ENCODE measurements at regions not wholly inside any gene's neighbourhood (a gene's known extent, or its start where the extent isn't known, plus 50 kb on each side); places are given as distances from the start of the nearest gene placed in this dataset.

DNA sequence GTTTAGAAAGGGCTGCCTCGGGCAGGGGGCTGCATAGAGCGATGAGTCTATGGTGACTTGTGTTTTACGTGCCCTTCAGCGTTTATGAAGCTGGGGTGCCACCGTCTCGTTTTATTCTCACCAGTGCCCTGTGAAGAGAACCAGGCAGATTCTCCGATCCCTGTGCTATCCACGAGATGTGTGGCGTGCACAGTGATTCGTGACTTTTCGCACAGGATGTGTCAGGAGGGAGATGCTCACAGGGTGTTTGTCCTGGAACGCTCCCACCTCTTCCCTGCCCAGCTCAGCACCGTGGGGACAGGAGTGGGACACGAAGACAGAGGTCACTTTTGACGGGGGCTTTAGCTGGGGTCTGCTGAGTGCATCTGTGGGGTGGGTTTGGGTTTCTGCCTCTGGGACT, 54.9 kb upstream of the AJAP1 start:
- CTCF ChIA-PET = no interaction called here
- H4K20me1 ChIP-seq (replicated peaks; ENCODE audit: control insufficient read depth, extremely low read depth, insufficient read depth, low read length) = no peaks in the 10 kb centered on the region
- DNase-seq (ENCODE audit: low read depth, low spot score) (no peak), FAIRE-seq (no peak)
- no peak overlapping the region for H3K4me2 ChIP-seq (ENCODE audit: insufficient read depth, low read length)
- POLR2A ChIA-PET = no interaction called here
- dilution Hi-C loops (cut with MboI; ENCODE audit: extremely low pct_ligation_motif_present, low sequenced_read_pairs) = no loop called here
- no peak overlapping the region for H3K9ac ChIP-seq (replicated peaks; ENCODE audit: extremely low read depth, insufficient read depth, low read length)
- no peaks in the 10 kb centered on the region for H3K4me1 ChIP-seq (ENCODE audit: control insufficient read depth, extremely low read depth, insufficient read depth, low read length)
- H3K4me3 ChIP-seq (replicated peaks in 1 of 3; ENCODE audit: insufficient read depth in 1 of 3, low read depth in 1 of 3, low read length in 3 of 3) = no peak overlapping the region
- H3K79me2 ChIP-seq (ENCODE audit: control insufficient read depth, insufficient read depth, low read length) = no peaks in the 10 kb centered on the region
- H3K9me1 ChIP-seq (replicated peaks; ENCODE audit: control insufficient read depth, extremely low read depth, insufficient read depth, low read length) = no peaks in the 10 kb centered on the region
- intact Hi-C loops (cut with micrococcal nuclease) = no loop called here
- H3K27ac ChIP-seq (ENCODE audit: insufficient read depth, low read depth, low read length) = no peak overlapping the region
- no peaks in the 10 kb centered on the region for H3K27me3 ChIP-seq (ENCODE audit: control insufficient read depth in 2 of 2, insufficient read depth in 2 of 2, low read length in 2 of 2)
- peaks cover 6% of the 10 kb centered on the region for H3K9me3 ChIP-seq (replicated peaks; ENCODE audit: control insufficient read depth, insufficient read depth, low read length)
- H2AFZ ChIP-seq (ENCODE audit: low read depth, low read length) = no peak overlapping the region
- no TSS peak for BruUV-seq (replicated peaks)
- no peaks in the 10 kb centered on the region for H3K36me3 ChIP-seq (ENCODE audit: control insufficient read depth in 2 of 2, extremely low read depth in 1 of 2, insufficient read depth in 2 of 2, low read length in 2 of 2)
- TF ChIP-seq MAX (IDR thresholded peaks at IDR 0.05; ENCODE audit: insufficient read depth, insufficient read length) (no peak), POLR2A (IDR thresholded peaks at IDR 0.05; ENCODE audit: low read depth, low read length) (no peak), JUN (IDR thresholded peaks at IDR 0.05; ENCODE audit: borderline replicate concordance, insufficient read depth, insufficient read length, low read depth) (no peak), FOS (IDR thresholded peaks at IDR 0.05; ENCODE audit: borderline replicate concordance, insufficient read depth, low read length) (no peak), EZH2 (IDR thresholded peaks at IDR 0.05; ENCODE audit: borderline replicate concordance, low read depth, low read length, severe bottlenecking) (no peak), MYC (IDR thresholded peaks at IDR 0.05; ENCODE audit: low read depth, low read length) (no peak), POLR2AphosphoS5 (IDR thresholded peaks at IDR 0.05; ENCODE audit: insufficient read depth, low read depth, low read length) (no peak), GATA2 (IDR thresholded peaks at IDR 0.05; ENCODE audit: insufficient read depth, insufficient read length, low read depth, low read length) (no peak)
- TF ChIP-seq, protein P1, sequence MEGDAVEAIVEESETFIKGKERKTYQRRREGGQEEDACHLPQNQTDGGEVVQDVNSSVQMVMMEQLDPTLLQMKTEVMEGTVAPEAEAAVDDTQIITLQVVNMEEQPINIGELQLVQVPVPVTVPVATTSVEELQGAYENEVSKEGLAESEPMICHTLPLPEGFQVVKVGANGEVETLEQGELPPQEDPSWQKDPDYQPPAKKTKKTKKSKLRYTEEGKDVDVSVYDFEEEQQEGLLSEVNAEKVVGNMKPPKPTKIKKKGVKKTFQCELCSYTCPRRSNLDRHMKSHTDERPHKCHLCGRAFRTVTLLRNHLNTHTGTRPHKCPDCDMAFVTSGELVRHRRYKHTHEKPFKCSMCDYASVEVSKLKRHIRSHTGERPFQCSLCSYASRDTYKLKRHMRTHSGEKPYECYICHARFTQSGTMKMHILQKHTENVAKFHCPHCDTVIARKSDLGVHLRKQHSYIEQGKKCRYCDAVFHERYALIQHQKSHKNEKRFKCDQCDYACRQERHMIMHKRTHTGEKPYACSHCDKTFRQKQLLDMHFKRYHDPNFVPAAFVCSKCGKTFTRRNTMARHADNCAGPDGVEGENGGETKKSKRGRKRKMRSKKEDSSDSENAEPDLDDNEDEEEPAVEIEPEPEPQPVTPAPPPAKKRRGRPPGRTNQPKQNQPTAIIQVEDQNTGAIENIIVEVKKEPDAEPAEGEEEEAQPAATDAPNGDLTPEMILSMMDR (IDR thresholded peaks at IDR 0.05; ENCODE audit: extremely low read depth in 1 of 2, insufficient read depth in 1 of 2, low read depth in 1 of 2, low read length in 2 of 2) = no peak
